ENCODE measurements at regions not wholly inside any gene's neighbourhood (a gene's known extent, or its start where the extent isn't known, plus 50 kb on each side); places are given as distances from the start of the nearest gene placed in this dataset.

DNA sequence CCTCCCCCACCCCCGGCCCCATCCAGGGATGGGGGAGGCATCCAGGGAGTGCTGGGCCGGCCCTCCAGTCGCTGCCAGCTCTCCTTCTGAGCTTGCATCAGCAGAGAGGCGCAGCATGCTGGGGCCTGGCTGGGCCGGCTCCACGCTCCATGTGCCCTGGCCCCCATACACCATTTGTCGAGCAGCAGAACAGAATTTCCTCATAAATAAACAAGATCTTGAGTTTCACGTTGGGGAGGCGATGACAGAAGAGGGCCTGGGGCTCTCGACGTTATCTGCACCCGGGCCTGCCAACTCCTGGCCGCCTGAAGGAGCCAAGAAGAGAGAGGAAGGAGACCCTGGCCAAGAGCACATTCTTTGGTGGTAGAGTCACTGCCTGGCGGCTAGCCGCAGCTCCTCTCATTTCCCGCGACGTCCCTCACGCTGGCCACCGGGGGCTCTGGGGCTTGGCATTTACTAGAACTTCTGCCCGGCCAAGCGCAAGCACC, 177.0 kb downstream of the FGF18 start:
- peaks cover 3 to 7% of the 10 kb centered on the region in 2 donors for H3K9me3 Mint-ChIP-seq
- no peak overlapping the region for H3K27ac Mint-ChIP-seq
- ATAC-seq (replicated peaks) = no peak
- H3K27me3 Mint-ChIP-seq = peaks cover 24 to 25% of the 10 kb centered on the region in 2 donors
- peaks cover 12 to 15% of the 10 kb centered on the region in 2 donors for H3K4me1 Mint-ChIP-seq
- no peak for DNase-seq
- peaks cover 0 to 3% of the 10 kb centered on the region in 2 donors for H3K36me3 Mint-ChIP-seq
- H3K4me3 Mint-ChIP-seq = no peak overlapping the region

DNA sequence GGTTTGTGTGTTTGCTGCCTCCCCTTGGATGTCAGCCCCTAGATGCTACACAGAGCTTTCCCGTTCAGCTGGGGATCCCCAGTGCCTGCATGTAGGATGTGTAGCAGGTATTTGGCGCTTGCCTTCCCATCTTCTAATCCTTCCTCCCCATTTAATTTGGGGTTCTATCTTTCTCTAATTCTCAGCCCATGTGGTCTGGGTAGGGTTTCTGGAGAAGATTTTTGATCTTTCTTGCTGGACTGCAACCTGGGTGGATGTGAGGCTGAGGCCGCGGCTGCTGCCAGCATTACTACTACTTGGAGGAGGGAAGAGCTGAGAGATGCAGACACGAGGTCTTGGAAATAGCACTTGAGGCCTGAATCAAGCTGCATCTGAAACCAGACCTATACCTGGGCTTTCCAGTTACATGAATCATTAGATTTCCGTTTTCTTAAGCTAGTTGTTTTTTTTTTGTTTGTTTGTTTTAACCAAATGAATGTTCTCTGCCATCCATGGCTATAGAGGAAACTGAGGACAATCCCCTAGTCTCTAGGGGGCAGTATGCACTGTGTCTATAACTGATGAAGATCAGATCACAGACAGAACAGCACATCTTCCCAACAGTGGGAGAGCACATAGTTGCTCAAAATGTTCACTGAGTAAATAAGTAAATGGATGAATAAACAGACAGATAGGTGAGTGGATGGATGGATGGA, 178.6 kb downstream of the FGF18 start:
- H3K9me3 Mint-ChIP-seq = peaks cover 3 to 7% of the 10 kb centered on the region in 2 donors

DNA sequence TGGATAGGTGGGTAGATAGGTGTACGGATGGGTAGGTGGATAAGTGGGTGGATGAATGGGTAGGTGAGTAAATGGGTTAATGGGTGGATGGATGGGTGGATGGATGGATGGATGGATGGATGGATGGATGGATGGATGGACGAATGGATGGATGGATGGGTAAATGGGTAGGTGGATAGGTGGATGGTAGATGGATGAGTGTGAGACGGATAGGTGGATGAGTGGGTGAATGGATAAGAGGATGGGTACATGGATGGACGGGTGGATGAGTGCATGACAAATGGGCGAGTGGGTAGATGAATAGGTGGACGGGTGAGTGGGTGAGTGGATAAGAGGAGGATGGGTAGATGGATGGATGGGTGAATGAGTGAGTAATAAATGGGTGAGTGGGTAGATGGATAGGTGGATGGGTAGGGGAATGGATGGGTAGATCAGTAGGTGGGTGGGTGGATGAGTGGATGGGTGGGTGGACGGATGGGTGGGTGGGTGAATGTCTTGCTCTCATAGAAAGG, 179.2 kb downstream of the FGF18 start:
- peaks cover 0 to 3% of the 10 kb centered on the region in 2 donors for H3K36me3 Mint-ChIP-seq
- H3K27ac Mint-ChIP-seq = no peak overlapping the region
- H3K9me3 Mint-ChIP-seq = peaks cover 3 to 7% of the 10 kb centered on the region in 2 donors
- ATAC-seq (replicated peaks) = no peak
- DNase-seq = no peak
- peaks cover 24 to 25% of the 10 kb centered on the region in 2 donors for H3K27me3 Mint-ChIP-seq
- H3K4me3 Mint-ChIP-seq = no peak overlapping the region
- peaks cover 12 to 16% of the 10 kb centered on the region in 2 donors for H3K4me1 Mint-ChIP-seq

More for the DNA sequence above, 178.6 kb downstream of the FGF18 start:
- Mint-ChIP-seq H3K4me1 (peaks cover 12 to 16% of the 10 kb centered on the region in 2 donors), H3K27ac (no peak overlapping the region), H3K27me3 (peaks cover 24 to 25% of the 10 kb centered on the region in 2 donors), H3K4me3 (no peak overlapping the region), H3K36me3 (peaks cover 0 to 3% of the 10 kb centered on the region in 2 donors)
- ATAC-seq (replicated peaks) (no peak), DNase-seq (no peak)

DNA sequence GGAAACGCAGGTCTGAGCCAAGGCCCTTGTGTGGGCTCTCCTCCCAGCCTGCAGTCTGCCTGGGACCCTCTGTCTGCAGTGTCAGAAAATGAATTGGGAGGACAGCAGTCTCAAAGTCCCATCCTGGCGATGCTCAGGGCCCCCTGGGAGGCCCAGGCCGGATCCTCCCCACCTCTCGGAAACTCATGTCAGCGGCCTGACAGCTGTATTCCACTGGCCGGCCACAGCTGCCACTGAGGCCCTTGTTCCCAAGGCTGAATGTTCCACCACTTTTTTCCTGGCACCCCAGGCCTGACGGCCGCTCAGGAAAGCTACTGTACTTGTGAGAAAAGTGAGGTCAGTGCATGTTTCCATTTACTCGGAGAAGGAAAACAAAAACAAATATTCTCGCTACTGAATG, 180.0 kb downstream of the FGF18 start:
- H3K4me3 Mint-ChIP-seq = no peak overlapping the region
- no peak for ATAC-seq (replicated peaks)
- H3K4me1 Mint-ChIP-seq = peaks cover 12 to 16% of the 10 kb centered on the region in 2 donors
- H3K27me3 Mint-ChIP-seq = peaks cover 24 to 25% of the 10 kb centered on the region in 2 donors
- no peak overlapping the region for H3K27ac Mint-ChIP-seq
- peaks cover 0 to 3% of the 10 kb centered on the region in 2 donors for H3K36me3 Mint-ChIP-seq
- peaks cover 3 to 7% of the 10 kb centered on the region in 2 donors for H3K9me3 Mint-ChIP-seq
- no peak for DNase-seq

DNA sequence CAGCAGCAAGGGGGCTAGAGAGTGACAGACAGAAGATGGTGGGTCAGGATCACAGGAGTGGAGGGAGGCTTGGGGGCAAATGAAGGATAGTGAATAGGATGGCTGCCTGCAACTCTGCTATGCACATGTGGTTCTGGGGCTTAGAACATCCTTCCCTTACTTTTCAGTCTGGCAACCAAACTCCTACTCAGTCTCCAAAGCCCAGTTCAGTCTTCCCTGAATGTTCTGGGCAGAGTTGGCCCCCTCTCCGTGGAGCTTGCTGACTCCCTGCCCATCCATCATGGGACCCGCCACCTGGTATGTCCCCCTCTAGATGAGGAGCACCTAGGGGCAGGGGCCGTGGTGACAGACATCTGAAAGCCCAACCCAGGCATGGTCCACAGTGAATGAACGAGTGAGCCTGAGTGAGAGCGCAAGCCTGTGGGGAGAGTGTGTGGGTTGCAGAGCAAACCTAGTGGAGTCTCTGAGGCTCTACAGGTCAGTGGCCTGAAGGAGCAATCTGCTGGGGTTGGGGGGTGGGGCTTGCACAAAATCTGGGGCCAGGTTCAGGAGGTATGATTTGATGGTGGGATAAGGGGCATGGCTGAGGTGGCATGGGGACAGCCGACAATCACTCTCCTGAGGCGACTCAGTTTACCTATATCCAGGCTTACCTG, 180.6 kb downstream of the FGF18 start:
- DNase-seq (no peak), ATAC-seq (replicated peaks) (no peak)
- Mint-ChIP-seq H3K27me3 (peaks cover 24 to 25% of the 10 kb centered on the region in 2 donors), H3K36me3 (peaks cover 0 to 3% of the 10 kb centered on the region in 2 donors), H3K4me1 (peaks cover 12 to 16% of the 10 kb centered on the region in 2 donors), H3K9me3 (peaks cover 3 to 7% of the 10 kb centered on the region in 2 donors), H3K4me3 (no peak overlapping the region), H3K27ac (no peak overlapping the region)

DNA sequence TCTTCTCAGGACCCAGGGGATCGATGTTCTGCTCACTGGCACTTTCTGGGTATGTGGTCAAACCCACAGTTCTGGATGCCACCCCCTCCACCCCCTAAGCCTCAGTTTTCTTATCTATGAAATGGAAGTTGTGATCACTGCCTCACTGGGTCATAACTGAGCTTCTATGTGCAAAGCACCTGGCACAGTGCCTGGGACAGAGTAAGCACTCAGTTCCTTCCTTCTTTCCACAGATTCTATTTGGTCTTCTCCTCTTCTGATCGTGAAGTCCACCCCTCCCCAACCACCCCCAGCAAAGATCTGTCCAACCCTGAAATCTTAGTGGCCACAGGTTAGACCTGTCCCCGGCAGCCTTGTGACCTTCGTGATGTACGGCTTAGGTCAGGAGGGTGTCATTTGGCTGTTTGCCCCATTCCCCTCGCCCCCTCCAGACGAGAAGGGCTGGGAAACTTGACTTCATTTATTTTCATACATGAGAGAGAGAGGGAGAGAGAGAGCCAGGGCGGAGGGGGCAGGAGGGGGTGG, 181.4 kb downstream of the FGF18 start:
- Mint-ChIP-seq H3K36me3 (peaks cover 0 to 3% of the 10 kb centered on the region in 2 donors), H3K4me3 (peak overlapping the region in 1 of 2 donors; percentile 50), H3K9me3 (peaks cover 3 to 7% of the 10 kb centered on the region in 2 donors), H3K27ac (peak overlapping the region; percentile 15), H3K27me3 (peaks cover 24 to 25% of the 10 kb centered on the region in 2 donors), H3K4me1 (peaks cover 12 to 16% of the 10 kb centered on the region in 2 donors)
- DNase-seq (no peak), ATAC-seq (replicated peaks) (peak; percentile 40 to 59)

DNA sequence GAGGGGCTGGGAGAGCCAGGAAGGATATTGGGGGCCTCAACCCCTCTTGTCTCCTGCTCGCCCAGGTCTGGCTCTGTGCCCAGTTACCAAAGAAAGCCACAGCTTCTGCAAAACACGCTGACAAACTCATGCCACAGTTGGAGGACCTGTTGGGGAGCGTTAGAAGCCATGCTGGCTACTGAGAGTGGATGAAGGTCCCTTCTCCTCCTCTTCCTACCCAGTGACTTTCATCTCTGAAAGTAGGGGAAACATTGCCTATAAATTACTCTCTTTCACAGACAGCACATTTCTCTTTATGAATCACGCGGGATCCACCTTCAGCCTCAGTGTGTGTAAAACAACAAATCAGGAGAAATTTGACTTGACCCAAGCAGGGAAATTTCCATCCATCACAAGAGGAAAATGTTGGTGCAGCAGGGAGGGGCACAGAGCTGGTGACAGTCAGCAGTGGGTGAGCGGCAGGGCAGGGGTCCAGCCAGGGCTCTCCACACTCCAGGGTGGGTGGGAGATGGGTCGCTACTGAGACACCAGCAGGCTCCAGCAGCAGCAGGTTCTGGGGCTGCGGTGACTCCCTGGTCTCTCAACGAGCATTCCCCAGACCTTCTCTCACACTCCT, 181.9 kb downstream of the FGF18 start:
- H3K27me3 Mint-ChIP-seq = peaks cover 24 to 25% of the 10 kb centered on the region in 2 donors
- peak; percentile 13 for DNase-seq
- peak; percentile 62 to 82 for ATAC-seq (replicated peaks)
- H3K4me1 Mint-ChIP-seq = peaks cover 12 to 16% of the 10 kb centered on the region in 2 donors
- peaks cover 8 to 11% of the 10 kb centered on the region in 2 donors for H3K9me3 Mint-ChIP-seq
- no peak overlapping the region for H3K27ac Mint-ChIP-seq
- no peak overlapping the region for H3K4me3 Mint-ChIP-seq
- H3K36me3 Mint-ChIP-seq = peaks cover 0 to 3% of the 10 kb centered on the region in 2 donors

DNA sequence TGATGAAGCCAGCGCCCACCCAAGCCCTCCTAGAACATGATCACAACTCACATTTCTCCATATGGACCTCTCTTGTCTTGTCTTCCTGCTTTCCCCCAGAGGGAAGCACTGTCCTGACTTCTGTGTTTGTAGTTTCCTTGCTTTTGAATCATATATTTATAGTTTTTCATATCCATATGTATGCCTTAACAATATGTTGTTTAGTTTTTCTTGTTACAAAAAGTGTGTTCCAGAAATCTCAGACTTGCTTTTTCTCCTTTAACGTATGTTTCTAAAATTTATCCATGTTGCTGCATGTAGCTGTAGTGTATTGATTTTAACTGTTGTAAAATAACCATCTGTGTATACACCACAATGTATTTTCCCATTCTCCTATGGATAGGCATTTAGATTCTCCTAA, 182.0 kb upstream of the SMIM23 start:
- Mint-ChIP-seq H3K4me3 (no peak overlapping the region), H3K9me3 (peaks cover 10 to 16% of the 10 kb centered on the region in 2 donors), H3K27ac (no peak overlapping the region), H3K27me3 (peaks cover 15 to 19% of the 10 kb centered on the region in 2 donors), H3K36me3 (peaks cover 0 to 4% of the 10 kb centered on the region in 2 donors), H3K4me1 (peaks cover 12 to 16% of the 10 kb centered on the region in 2 donors)
- DNase-seq = no peak
- ATAC-seq (replicated peaks) = no peak

DNA sequence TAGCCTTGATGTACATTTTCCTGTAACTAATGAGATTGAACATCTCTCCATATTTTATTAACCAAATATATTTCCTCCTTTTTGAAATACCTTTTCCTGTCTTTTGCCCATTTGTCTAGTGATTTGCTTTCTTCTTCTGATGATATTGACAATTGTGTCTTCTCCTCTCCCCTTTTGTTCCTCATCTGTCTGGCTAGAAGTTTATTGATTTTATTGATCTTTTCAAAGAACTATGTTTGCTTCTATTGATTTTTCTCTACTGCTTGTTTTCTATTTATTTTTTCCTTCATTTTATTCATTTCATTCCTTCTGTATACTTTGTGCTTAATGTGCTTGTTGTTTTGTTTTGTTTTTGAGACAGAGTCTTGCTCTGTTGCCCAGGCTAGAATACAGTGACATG, 181.4 kb upstream of the SMIM23 start:
- no peak for DNase-seq
- Mint-ChIP-seq H3K27ac (no peak overlapping the region), H3K36me3 (peaks cover 0 to 4% of the 10 kb centered on the region in 2 donors), H3K4me3 (no peak overlapping the region), H3K27me3 (peaks cover 16 to 19% of the 10 kb centered on the region in 2 donors), H3K9me3 (peaks cover 12 to 16% of the 10 kb centered on the region in 2 donors), H3K4me1 (peaks cover 12 to 16% of the 10 kb centered on the region in 2 donors)
- ATAC-seq (replicated peaks) = no peak

DNA sequence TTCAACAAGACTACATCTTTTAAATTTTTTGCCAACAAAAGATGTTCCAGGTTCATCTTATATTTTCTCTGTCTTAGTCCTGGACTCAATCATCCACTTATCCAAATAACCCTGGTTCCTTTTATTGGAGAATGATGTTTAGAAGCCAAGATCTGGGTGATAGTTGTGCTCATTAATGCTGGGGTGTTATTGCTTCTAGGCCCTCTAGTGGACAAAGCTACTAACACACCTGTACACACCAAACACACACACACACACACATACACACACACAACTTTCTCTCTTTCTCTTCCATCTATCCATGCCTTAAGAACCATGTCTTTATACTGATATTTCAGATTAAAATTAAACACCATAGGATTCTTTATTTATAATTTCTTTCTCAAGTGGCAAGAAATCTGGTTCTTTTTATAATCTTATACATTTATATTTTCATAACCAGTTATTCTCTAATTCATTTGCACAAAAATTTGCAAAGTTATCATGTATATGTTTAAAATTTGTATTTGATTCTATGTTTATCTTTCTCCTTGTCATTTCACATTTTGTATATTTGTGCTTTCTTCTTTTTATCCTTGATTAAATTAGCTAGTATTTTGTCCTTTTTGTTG, 179.1 kb upstream of the SMIM23 start:
- H3K9me3 Mint-ChIP-seq = peaks cover 12 to 16% of the 10 kb centered on the region in 2 donors
- H3K27ac Mint-ChIP-seq = no peak overlapping the region
- H3K4me1 Mint-ChIP-seq = peaks cover 0 to under 1% of the 10 kb centered on the region in 2 donors
- H3K27me3 Mint-ChIP-seq = peaks cover 0 to 6% of the 10 kb centered on the region in 2 donors
- DNase-seq (no peak), ATAC-seq (replicated peaks) (no peak)
- no peak overlapping the region for H3K4me3 Mint-ChIP-seq
- H3K36me3 Mint-ChIP-seq = peaks cover 0 to 4% of the 10 kb centered on the region in 2 donors

DNA sequence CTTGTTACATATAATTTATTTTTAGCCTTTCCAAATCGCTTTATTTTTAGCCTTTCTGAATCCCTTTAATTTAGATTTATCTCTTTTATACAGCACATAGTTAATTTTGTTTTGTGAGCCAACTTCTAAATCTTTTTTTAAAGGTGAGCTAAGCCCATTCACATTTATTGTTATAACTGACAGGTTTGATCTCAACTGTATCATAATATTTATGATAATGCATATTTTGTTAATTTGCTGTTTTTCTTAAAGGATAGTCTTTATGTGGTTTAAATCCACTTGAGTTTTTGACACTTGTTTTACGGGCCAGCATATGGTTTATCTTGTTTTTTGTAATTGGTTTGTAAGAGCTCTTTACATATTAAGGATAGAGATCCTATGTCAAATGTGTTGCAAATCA, 177.8 kb upstream of the SMIM23 start:
- Mint-ChIP-seq H3K4me3 (no peak overlapping the region), H3K9me3 (peaks cover 12 to 16% of the 10 kb centered on the region in 2 donors), H3K27ac (no peak overlapping the region), H3K4me1 (no peaks in the 10 kb centered on the region), H3K36me3 (peaks cover 0 to 4% of the 10 kb centered on the region in 2 donors), H3K27me3 (peaks cover 0 to 8% of the 10 kb centered on the region in 2 donors)
- DNase-seq (no peak), ATAC-seq (replicated peaks) (no peak)

DNA sequence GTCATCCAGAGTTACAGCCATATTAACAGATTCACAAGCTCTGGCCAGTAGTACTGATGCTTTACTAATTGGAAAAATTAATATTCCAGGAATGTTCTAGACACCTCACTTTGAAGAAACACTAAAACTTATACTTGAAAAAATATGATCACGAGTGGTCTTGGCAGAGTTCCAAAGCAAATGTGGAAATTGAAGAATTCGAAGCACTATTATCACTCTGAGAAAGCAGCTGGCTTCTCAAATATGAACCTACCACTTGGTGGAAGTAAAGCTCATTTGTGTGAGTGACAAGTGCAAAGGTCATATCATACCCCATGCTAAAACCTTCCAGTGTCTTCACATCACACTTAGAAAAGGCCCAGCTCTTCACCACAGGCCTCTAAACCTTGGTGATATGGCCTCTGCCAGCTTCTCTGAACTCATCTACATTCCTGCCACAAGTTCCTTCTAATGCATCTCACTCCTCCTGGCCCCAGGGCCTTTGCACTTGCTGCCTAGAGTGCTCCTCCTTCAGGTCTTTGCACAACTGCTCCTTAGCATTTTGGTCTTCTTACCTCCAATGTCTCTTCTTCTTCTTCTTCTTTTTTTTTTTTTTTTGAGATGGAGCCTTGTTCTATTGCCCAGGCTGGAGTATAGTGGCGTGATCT, 175.7 kb upstream of the SMIM23 start:
- no peaks in the 10 kb centered on the region for H3K4me1 Mint-ChIP-seq
- peaks cover 6 to 15% of the 10 kb centered on the region in 2 donors for H3K27me3 Mint-ChIP-seq
- H3K36me3 Mint-ChIP-seq = peaks cover 0 to 4% of the 10 kb centered on the region in 2 donors
- H3K9me3 Mint-ChIP-seq = peaks cover 12 to 16% of the 10 kb centered on the region in 2 donors
- ATAC-seq (replicated peaks) (no peak), DNase-seq (no peak)
- H3K27ac Mint-ChIP-seq = no peak overlapping the region
- H3K4me3 Mint-ChIP-seq = no peak overlapping the region

DNA sequence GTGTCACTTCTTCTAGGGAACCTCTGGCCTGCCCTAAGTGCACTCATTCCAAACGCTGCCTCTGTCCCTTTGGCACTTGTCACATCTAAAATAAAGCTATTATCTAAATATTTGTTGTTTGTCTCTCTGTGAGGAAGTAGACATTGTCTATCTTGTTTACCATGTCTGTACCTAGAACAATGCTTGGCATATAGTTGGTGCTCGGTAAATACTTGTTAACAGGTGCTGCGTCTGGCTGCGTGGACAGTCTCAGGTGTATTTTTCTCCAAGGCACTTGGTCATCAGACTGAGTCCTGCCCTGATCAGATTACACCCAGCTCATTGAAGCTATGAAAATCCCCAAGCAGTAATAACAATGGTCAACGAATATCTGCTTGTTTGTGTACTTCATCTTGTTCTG, 174.9 kb upstream of the SMIM23 start:
- ATAC-seq (replicated peaks) = no peak
- no peak for DNase-seq
- Mint-ChIP-seq H3K27me3 (peaks cover 6 to 15% of the 10 kb centered on the region in 2 donors), H3K27ac (no peak overlapping the region), H3K4me1 (no peaks in the 10 kb centered on the region), H3K9me3 (peaks cover 12 to 16% of the 10 kb centered on the region in 2 donors), H3K4me3 (no peak overlapping the region), H3K36me3 (peaks cover 0 to 4% of the 10 kb centered on the region in 2 donors)

Data from stimulated activated naive B cell treated with anti-CD40 and anti-IgM and Interleukin-4, amounts not matched to agents 10 μg/mL and 1 μg/mL and 100 μg/mL, for 72 hours (primary cell).